Sciatic nerve (tissue), 2 donors: ENCODE measurements at regions not wholly inside any gene's neighbourhood (a gene's known extent, or its start where the extent isn't known, plus 50 kb on each side); places are given as distances from the start of the nearest gene placed in this dataset.

Experiments
- ATAC-seq: fragments of 200-7000 bp; cut with Tn5 transposase; one replicate; pipeline ENCODE4 v1.9.1; 2020; ENCODE audit warnings: mild to moderate bottlenecking, moderate library complexity
- DNase-seq: peaks from one replicate; pipeline ENCODE4 v3.0.0-alpha.2; 2020; ENCODE audit warnings: low spot score
- intact Hi-C: fragments of 100-400 bp; cut with DNase I; formaldehyde crosslinking; loops from one replicate; pipeline ENCODE4 v1.14.2; 2022
- donor health status: DM: no; HTN: no; CAD: no.
- donor health status: DM: no; HTN: no; CAD: no.

GRCh38 chr2:173462892-173463840 is 108.5 kb downstream of the CDCA7 start:
- ATAC-seq (no peak), DNase-seq (no peak)
- intact Hi-C loops = no loop called here

GRCh38 chr2:173463846-173464245 is 109.2 kb downstream of the CDCA7 start:
- intact Hi-C loops = no loop called here
- ATAC-seq (no peak), DNase-seq (no peak)

GRCh38 chr2:173467751-173468150 is 113.1 kb downstream of the CDCA7 start:
- intact Hi-C loops = loop anchor here (2.0 kb wide), 1 partner anchor 39 kb away; no protein-coding TSS in a partner anchor
- ATAC-seq = no peak
- DNase-seq = no peak

GRCh38 chr2:173468266-173468793 is 113.7 kb downstream of the CDCA7 start:
- ATAC-seq = no peak
- no peak for DNase-seq
- intact Hi-C loops = loop anchor here (2.0 kb wide), 1 partner anchor 38 kb away; no protein-coding TSS in a partner anchor

- intact Hi-C loops = no loop called here
- no peak for DNase-seq
- ATAC-seq = no peak
Observed at GRCh38 chr2:173472112-173472511, 117.4 kb downstream of the CDCA7 start.

GRCh38 chr2:173483137-173483536 is 128.5 kb downstream of the CDCA7 start:
- ATAC-seq (no peak), DNase-seq (no peak)
- intact Hi-C loops = no loop called here

GRCh38 chr2:173488861-173489260 is 134.2 kb downstream of the CDCA7 start:
- DNase-seq = no peak
- ATAC-seq = no peak
- intact Hi-C loops = no loop called here

- DNase-seq (no peak), ATAC-seq (no peak)
- intact Hi-C loops = no loop called here
Observed at GRCh38 chr2:173491418-173491817, 136.7 kb downstream of the CDCA7 start.

GRCh38 chr2:173493874-173494273 is 139.2 kb downstream of the CDCA7 start:
- DNase-seq = no peak
- ATAC-seq = no peak
- intact Hi-C loops = no loop called here

GRCh38 chr2:173496746-173497145 is 142.1 kb downstream of the CDCA7 start:
- no peak for ATAC-seq
- intact Hi-C loops = no loop called here
- DNase-seq = no peak

- ATAC-seq (no peak), DNase-seq (no peak)
- intact Hi-C loops = no loop called here
Observed at GRCh38 chr2:173500953-173501352, 146.3 kb downstream of the CDCA7 start.

GRCh38 chr2:173502296-173502695 is 147.6 kb downstream of the CDCA7 start:
- DNase-seq = no peak
- ATAC-seq = no peak
- intact Hi-C loops = no loop called here

GRCh38 chr2:173511357-173511756 is 156.7 kb downstream of the CDCA7 start:
- intact Hi-C loops = no loop called here
- DNase-seq = no peak
- ATAC-seq = no peak

GRCh38 chr2:173511942-173512341 is 157.3 kb downstream of the CDCA7 start:
- ATAC-seq = no peak
- intact Hi-C loops = no loop called here
- no peak for DNase-seq

GRCh38 chr2:173513107-173513727 is 158.5 kb downstream of the CDCA7 start:
- intact Hi-C loops = no loop called here
- ATAC-seq (no peak), DNase-seq (no peak)

GRCh38 chr2:173520918-173521317 is 166.2 kb downstream of the CDCA7 start:
- intact Hi-C loops = no loop called here
- ATAC-seq = no peak
- no peak for DNase-seq

- no peak for DNase-seq
- intact Hi-C loops = no loop called here
- ATAC-seq = no peak
Observed at GRCh38 chr2:173521450-173522192, 166.9 kb downstream of the CDCA7 start.

GRCh38 chr2:173523497-173523896 is 168.8 kb downstream of the CDCA7 start:
- DNase-seq (no peak), ATAC-seq (peak; percentile 69)
- intact Hi-C loops = no loop called here

GRCh38 chr2:173524256-173524955 is 169.7 kb downstream of the CDCA7 start:
- intact Hi-C loops = no loop called here
- DNase-seq (no peak), ATAC-seq (peak; percentile 67)
